HG02642 (cell line): ENCODE measurements at regions not wholly inside any gene's neighbourhood (a gene's known extent, or its start where the extent isn't known, plus 50 kb on each side); places are given as distances from the start of the nearest gene placed in this dataset.
"Not testable (repeated sequence)": the region's sequence is repeated elsewhere in the genome, so short reads cannot be mapped to it uniquely, and the experiment has no call there.

Experiments
- ATAC-seq: cut with Tn5 transposase; IDR thresholded peaks from one replicate; pipeline ENCODE4 v1.9.1; 2021; ENCODE audit warnings: mild to moderate bottlenecking; ENCODE audit not compliant: unreplicated experiment, poor library complexity

DNA sequence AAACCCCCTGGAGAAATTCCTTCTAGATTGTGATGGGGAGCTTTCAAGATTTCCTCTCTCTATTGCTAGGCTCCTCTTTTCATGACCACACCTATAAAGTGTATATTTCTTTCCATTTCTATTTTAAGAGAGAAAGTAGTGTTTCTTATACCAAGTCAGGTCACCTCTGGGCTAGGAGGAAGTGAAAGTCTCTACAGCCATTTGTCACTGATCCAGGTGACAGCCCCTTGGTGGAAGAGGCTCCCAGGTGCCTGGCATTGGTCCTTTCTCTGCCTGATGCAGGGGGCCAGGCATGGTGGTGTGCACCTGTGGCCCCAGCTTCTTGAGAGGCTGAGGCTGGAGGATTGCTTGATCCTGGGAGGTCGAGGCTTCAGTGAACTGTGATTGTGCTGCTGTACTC is 64.7 kb downstream of the DHCR7 start:
- ATAC-seq: no peak

DNA sequence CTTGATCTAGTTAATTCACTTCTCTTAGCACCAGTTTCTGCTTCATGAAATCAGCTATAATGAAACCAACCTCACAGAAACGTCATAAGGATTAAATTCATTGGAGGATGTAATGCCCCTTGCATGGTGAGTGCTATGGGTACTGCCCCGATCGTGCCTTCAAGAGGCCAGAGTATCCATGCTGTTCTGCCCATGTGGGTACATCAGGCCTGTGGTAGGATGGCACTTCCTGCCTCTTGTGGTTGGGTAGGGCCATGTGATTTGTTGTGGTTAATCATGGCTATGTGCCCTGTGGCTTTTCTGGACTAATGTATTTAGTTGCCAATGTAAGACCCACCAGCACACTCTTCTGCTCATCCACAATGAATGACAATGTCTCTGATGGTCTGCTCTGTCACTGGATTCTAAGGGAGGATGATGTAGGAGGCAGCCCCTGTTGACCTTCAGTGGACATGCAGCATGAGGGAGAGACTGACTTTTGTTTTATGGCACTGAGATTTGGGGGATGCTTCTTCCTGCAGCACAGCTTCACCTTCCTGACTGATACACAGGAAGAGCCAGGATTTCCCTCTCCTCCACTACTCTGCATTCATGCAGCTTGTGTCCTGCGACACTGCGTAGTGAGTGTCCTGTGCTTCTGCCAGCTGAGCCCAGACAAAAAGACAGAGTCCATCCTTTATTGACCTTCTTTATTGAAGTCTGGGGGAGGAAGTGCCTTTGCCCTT is 66.2 kb downstream of the DHCR7 start:
- no peak for ATAC-seq

DNA sequence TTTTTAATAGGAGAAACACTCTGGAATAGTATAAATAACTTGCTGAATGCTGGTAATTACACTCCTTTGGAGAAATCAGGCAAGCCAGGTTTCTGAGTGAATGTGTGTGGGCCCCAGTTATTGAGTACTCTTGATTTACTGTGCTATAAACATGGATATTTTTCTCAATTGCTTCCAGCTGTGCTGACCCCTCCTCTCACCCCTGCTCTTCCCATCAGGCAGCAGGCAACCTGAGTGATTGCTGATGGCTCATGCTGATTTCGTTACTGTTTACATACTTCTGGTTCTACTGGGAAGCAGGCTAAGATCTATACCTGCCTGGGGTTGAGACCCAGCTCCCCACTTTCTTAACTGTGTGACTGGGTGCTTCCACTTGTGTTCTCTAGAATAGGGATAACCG is 68.5 kb downstream of the DHCR7 start:
- no peak for ATAC-seq

DNA sequence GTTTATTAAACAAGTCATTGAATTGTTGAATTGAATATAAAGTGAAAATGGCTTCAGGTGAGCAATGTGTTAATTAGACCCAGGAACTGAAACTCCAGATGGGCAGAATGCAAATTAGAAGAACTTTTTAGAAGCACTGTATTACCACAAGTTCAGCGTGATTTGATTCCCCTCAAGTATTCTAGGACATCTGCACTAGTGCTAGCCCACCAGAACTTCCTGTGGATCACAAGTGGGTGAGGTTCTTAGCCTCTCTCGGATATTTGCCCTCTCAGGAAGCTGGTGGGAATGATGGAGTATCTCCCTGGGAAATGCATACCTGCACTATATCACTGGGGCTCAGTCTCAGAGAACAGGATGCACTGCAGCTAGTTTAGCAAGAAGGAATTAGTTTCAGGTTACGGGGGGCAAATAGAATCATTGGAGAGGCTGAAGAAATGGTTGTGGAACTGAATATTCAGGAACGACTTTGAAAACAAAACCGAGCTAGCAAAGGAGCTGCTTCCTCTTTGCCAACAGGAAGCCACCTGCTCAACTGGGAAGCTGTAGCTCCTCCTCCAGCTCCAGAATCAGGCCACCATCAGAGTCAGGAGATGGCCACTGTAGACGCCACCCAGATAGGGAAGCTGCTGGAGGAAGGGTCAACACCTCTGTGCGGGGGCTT is 74.3 kb downstream of the DHCR7 start:
- peak; percentile 64 for ATAC-seq

DNA sequence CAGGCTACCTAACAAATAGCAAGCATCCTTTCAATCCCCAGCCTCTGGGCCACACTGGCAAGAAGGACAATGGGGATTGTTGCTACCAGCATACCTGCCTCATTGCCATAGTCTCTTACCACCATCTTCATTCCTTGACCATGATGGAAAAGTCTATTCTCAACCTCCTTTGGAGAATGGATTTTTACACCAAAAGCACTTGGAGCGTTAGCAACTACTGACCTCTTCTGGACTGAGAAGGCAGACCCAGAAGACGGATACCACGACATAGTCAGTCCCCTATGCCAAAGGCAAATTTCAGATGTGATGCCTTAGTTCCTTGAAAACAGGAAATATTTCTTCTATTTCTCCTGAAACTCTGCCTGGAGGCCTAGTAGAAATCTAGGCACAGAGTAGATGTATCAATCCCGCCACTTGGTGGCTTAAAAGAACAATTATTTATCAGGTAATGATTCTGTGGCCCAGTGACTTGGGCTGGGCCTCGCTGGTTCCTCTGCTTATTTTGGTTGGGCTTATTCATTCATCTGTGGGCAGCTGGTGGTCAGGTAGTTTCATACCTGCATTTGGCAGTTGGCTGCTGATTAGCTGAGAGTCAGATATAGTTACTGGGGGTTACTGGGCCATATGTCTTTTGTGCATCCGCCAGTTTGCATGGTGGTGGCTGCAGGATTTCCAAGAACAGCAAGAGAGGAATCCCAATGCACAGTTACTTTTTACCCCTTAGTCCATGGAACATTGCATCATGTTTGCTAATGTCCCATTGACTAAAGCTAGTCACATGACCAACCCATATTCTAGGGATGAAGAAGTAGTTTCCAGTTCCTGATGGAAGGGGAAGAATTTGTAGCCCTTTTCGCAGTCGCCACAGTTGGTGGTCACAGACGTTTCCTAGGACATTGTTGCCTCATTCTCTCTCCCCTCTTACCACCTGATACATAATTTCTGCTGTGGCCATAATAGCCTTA is 75.2 kb downstream of the DHCR7 start:
- ATAC-seq: peak; percentile 28

DNA sequence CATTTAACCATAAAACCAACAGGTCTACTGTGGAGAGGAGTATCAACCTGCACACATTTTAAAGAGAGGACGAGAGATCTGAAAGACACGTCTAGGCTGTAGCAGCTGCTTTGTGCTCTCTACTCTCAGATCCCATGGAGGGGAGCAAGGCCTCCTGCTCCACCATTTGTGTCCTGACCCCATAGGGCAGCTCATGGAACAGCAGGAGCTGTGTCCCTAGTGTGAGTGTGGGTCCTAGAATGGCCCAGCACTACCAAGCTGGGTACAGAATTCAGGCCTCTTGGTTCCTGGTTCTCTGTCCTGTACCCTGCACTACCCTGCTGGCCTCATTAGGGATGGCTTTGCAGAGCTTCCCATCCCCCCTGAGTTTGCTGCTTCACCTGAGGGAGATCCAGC is 76.5 kb downstream of the DHCR7 start:
- no peak for ATAC-seq

DNA sequence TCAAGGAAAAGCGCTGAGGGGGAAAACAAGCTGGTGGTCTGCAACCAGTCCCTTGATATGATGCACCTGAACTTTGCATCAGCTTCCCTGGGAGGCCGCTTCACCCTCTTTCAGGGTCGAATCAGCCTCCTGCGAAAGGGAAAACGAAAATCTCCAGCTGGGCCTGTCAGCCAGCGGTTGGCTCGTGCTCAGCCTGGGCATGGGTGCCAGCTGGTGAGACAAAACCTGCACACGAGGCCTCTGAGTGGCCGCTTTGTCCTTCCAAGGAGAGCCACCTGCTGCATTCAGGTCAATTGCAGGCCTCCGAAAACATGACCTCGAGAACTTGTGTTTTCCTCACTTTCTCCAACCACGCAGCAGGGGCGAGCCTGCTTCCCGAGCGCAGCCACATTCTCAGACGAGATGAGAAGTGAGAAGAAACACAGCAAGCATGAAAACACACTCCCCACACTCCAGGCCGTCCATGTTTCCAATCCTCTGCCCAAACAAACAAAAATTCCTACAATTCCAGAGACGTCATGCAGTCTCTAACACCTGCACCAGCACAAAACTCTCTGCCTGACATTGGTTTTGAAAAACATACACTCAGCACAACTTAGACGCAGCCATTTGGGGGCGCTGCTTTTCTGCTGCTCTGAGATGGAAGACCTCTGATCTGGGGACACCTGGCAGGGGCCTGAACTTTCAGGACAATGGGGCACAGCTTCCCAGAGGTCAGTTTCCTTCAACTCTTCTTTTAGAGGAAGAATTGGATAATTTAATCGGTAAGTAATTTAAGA is 77.1 kb downstream of the DHCR7 start:
- no peak for ATAC-seq

DNA sequence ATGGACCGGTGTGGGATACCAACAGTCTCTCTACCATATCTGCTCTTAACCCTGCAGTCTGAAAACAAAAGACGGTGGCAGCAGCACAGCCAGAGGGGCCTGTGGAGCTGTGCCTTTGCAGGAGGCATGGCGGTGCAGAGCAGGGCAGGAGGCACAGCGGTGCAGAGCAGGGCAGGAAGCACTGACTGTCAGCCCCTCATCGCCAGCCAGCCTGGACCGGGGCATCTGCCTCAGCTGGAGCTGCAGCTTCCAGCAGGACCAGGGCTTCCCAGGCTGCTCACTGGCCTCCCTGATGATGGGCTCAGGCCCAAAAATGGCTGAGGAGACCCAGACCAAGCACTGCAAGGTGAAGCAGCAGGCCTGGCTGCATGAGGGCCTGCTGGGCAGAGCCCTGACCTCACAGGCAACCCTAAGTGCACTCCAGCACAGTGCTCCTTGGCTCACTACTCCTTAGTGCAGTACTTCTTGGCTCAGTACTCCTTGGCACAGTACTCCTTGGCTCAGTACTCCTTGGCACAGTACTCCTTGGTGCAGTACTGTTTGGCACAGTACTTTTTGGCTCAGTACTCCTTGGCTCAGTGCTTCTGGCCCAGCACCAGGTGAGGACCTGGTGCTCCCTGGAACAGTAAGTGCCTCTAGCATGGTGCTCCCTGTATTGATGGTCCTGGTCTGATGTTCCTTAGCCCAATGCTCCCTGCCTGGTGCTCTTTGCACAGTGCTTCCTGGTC is 78.0 kb downstream of the DHCR7 start:
- ATAC-seq: no peak

DNA sequence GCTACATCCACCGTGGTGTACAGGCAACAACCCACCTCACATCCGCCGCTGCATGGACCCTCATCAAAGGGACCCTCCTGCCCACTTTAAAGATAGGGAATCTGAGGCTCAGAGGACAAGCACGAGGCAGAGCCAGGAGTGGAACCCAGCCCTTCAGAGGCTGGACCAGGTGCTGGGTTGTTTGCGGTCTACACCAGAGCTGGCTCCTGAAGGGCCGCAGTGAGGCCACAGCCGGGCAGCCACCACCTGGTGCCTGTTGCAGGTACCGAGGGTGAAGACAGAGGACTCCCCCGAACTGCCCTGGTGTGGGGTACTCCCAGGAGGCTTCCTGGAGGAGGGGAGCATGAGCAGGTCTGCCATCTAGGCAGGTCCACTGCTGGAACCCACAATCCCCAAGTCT is 78.8 kb downstream of the DHCR7 start:
- ATAC-seq: no peak

DNA sequence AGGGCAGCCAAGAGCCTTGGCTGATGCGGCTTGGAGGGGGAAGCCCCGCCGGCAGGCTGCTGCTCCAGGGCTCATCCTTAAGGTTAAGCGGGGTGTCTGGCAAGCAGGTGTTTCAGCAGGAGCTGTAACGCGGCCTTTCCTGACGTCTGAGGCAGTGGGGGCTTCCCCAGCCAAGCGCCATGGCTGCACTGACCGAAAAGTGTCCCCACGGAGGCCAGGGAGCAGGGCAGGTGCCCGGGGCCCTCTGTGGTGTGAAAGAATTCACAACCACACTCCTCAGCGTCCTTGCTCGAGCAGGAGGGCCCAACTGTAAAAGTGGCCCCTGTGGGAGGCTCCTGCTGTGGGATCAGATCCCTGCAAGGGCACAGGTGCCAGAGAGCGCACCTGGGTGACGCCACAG is 79.2 kb downstream of the DHCR7 start:
- no peak for ATAC-seq

DNA sequence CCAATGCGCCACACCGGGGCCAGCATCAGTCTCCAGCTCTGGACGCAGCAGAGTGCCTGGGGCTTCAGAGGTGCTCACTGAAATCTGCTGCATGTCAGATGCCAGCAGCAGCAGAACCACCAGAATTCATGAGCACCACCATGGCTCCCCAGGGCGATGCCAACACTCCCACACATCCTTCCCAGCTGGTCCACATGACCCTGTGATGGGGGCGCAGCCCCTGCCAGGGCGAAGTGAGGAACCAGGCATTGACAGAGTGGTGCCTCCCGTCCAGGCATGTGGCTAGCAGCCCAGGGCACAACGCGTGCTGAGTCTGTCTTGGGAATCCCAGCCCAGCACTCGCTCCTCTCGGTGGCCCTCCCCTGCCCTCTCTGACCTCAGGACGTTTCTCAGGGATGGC is 80.4 kb downstream of the DHCR7 start:
- ATAC-seq: no peak

DNA sequence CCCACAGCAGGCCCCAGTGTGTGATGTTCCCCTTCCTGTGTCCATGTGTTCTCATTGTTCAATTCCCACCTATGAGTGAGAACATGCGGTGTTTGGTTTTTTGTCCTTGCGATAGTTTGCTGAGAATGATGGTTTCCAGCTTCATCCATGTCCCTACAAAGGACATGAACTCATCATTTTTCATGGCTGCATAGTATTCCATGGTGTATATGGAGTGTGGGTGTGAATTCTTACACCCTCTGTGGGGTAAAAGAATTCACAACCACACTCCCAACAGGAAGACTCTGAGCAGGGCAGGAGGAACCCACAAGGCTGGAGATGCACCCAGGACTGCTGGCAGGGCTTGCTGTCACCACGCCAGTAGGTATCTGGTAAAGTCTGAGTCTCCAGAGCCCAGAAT is 80.9 kb downstream of the DHCR7 start:
- not testable (repeated sequence) for ATAC-seq

DNA sequence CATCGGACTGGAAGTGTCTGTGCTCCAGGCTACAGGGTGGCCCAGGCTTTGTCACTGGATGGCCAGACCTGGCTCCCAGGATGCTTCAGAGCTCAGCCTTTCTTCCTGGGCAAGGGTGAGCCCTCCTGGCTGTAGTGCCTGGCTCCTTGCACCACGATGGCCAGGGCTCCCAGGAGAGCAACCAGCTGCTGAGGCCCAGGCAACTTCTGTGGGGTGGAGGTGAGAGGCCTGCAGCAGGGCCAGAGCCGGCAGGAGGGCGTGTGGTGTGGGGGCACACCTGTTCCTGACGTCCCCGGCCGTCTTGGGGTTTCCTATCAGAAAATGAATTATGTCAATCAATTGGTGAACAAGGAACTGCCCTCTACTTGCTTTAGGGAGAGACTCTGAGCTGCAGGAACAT is 82.1 kb downstream of the DHCR7 start:
- no peak for ATAC-seq

DNA sequence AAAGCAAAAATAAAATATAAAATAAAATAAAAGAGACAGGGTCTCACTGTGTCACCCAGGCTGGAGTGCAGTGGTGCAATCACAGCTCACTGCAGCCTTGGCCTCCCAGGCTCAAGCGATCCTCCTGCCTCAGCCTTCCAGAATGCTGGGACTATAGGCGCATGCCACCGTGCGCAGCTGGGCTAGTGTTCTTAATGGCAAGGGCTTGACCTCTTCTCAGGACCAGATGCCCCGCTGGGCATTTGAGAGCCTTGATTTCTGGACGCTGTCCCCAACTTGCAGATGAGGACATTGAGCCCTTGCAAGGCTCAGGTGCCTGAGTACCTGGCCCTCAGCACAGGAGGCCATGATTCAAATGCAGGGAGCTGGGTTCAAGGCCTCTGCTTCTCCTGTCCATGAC is 82.6 kb downstream of the DHCR7 start:
- no peak for ATAC-seq

DNA sequence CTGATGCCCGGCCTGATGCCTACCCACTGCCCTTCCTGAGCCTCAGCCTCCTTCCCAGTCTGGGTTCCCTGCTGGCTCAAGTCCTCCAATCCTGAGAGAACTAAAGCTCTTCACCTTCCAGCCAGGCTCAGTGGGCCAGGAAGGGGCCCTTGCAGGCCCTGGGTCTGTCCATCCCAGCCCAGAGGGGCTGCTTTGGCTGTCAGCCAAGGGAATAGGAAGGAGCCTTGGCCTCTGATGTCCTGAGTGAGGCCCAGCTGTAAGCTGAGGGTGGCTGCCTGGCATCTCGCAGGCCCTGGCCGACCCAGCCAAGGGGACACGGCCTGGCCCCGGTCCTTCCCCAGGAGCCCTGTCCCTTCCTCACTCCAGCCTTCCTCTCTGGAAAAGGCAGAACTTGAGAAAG is 83.4 kb downstream of the DHCR7 start:
- no peak for ATAC-seq

DNA sequence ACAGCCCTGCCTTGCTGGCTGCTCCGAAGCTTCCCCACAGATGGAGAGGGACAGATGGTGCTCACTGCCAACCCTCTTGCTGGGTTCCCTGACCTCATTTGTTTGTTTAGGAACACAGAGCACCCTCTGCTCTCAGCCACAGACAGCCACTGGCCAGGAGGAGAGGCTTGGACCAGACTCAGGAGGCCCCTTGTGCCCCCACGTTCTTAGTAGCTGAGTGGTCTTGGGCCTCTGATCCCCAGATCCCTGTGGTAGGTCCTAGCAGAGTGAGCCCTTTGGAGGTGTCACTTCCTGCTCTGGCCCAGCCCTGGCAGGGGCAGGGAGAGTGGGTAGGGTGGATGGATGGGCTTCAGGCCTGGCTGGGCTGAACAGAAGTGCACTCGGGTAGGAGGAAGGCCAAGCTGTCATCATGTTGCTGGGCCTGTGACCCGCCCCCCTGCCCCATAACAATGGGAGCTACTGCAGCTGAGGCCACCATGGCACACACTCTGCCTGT is 84.0 kb downstream of the DHCR7 start:
- no peak for ATAC-seq

DNA sequence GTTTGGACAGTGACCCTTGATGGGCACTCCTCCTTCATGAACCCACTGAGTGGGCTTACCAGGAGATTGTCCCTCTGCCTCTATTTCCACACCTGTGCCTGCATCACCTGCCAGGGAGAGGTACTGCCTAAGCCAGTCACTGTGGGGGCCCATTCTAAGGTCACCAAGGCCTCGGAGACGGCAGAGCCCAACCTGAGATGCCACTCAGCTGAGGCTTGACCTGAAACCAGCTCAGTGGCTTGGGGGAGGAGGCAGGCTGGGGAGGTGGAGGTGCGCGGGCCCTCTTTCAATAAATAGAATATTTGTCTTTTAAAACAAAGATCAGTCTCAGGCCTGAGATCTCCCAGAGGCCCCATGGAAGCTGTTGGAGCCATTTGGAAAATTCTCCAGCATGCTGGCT is 84.5 kb downstream of the DHCR7 start:
- ATAC-seq: no peak

DNA sequence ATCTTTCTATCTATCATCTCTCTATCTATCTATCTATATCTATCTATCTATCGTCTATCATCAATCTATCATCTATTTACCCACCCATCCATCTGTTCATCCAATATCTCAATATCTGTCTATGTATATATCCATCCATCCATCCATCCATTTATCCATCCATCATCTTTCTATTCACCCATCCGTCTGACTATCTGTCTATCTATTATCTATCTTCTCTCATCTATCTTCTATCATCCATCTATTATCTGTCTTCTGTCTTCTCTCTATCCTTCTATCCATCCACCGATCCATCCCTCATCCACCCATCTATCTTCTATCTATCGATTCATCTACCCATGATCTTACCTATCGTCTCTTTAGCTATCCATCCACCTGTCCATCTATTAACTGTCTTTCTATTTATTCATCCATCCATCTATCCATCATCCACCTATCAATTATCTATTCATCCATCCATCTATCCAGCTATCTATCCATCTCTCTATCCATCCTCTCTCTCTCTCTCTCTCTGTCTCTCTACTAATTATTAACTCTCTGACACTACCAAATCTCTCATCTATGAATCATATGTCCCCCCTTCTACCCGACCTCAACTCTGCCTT is 89.1 kb downstream of the DHCR7 start:
- ATAC-seq: no peak

DNA sequence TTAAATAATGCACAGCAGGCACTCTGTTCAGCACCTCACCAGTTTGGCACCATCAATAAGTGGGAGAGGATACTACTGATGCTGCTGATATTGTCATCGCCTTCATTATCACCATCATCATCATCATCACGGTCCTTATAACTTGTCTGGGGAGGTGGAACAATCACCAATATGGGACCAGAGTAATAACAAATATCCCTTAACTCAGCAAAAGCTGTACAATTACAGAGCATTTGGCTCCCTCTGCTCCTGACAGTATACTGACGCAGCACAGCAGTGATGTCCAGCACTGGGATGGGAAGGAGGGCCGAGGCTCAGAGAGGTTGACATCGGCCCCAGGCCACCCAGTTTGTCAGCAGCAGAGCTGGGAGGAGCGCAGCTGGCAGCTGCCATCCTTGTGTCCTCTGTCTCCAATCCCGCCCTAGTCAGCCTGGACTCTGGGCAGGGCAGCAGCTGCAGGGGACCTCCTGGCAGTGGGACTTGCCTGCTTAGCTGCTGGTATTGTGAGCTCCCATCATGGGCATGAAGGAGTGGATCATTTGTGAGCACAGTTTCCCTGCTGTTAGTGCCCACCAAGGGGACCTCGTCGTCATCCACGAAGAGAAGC is 90.0 kb downstream of the DHCR7 start:
- no peak for ATAC-seq
